Peyer's patch (tissue), 4 donors: ENCODE measurements at regions not wholly inside any gene's neighbourhood (a gene's known extent, or its start where the extent isn't known, plus 50 kb on each side); places are given as distances from the start of the nearest gene placed in this dataset.

Experiments used
- DNase-seq, 3 donors: peaks; one replicate each; pipeline ENCODE4 v3.0.0-alpha.2; 2017 to 2019
- H3K27ac ChIP-seq, 4 donors: fragments of 200-600 bp; sonication (generic); one replicate each; pipeline ENCODE4 v1.5.1; 2016 to 2019
- H3K27me3 ChIP-seq, 2 donors: fragments of 200-600 bp; sonication (generic); one replicate each; pipeline ENCODE4 v1.5.1; 2019
- H3K36me3 ChIP-seq, 3 donors: fragments of 200-600 bp; sonication (generic); one replicate each; pipeline ENCODE4 v1.5.1; 2016 to 2019
- H3K4me1 ChIP-seq, 4 donors: fragments of 200-600 bp; sonication (generic); one replicate each; pipeline ENCODE4 v1.5.1; 2016 to 2019
- H3K4me3 ChIP-seq, 4 donors: fragments of 200-600 bp; sonication (generic); 1 replicate in 3 of 4; 2 replicates in 1 of 4; pipeline ENCODE4 v1.5.1; 2016 to 2019; ENCODE audit warnings: mild to moderate bottlenecking in 1 of 4
- H3K9me3 ChIP-seq, 4 donors: fragments of 200-600 bp; sonication (generic); one replicate each; pipeline ENCODE4 v1.5.1; 2016 to 2019; ENCODE audit warnings: mild to moderate bottlenecking in 1 of 4
- CTCF ChIP-seq, 6 experiments: fragments of 450-650 bp in 4 of 6; fragments of 200-600 bp in 2 of 6; sonication (generic) in 1 of 6; IDR thresholded peaks; one replicate each; pipeline ENCODE4 v1.5.1; 2017 to 2019; ENCODE audit warnings: antibody characterized with exemption in 6 of 6, mild to moderate bottlenecking in 3 of 6, moderate library complexity in 1 of 6
- POLR2A ChIP-seq, 2 donors: fragments of 450-650 bp; IDR thresholded peaks; one replicate each; pipeline ENCODE4 v1.5.1; 2017; ENCODE audit warnings: antibody characterized with exemption in 2 of 2, mild to moderate bottlenecking in 2 of 2, moderate library complexity in 2 of 2

- H3K36me3 ChIP-seq: no peaks in the 10 kb centered on the region
- no peak overlapping the region for H3K4me3 ChIP-seq
- peaks cover 0 to 10% (median 0%) of the 10 kb centered on the region in 4 donors for H3K4me1 ChIP-seq
- no peak overlapping the region for H3K27ac ChIP-seq
- H3K9me3 ChIP-seq: no peaks in the 10 kb centered on the region
- TF ChIP-seq CTCF (IDR thresholded peaks at IDR 0.05) (no peak), POLR2A (IDR thresholded peaks at IDR 0.05) (no peak)
- no peaks in the 10 kb centered on the region for H3K27me3 ChIP-seq
- DNase-seq: no peak
Measured at GRCh38 chr17:31698751-31699150, 160.3 kb downstream of the COPRS start.

GRCh38 chr17:31697838-31698237, 161.2 kb downstream of the COPRS start:
- TF ChIP-seq POLR2A (IDR thresholded peaks at IDR 0.05) (no peak), CTCF (IDR thresholded peaks at IDR 0.05) (no peak)

GRCh38 chr17:31696703-31697325, 162.2 kb downstream of the COPRS start:
- no peaks in the 10 kb centered on the region for H3K27me3 ChIP-seq
- no peak overlapping the region for H3K4me3 ChIP-seq
- TF ChIP-seq POLR2A (IDR thresholded peaks at IDR 0.05): no peak
- no peak for TF ChIP-seq CTCF (IDR thresholded peaks at IDR 0.05)
- no peak for DNase-seq
- no peaks in the 10 kb centered on the region for H3K9me3 ChIP-seq
- H3K4me1 ChIP-seq: peaks cover 0 to 10% (median 0%) of the 10 kb centered on the region in 4 donors
- peak overlapping the region in 1 of 4 donors; percentile 61 for H3K27ac ChIP-seq
- H3K36me3 ChIP-seq: no peaks in the 10 kb centered on the region

More at GRCh38 chr17:31697838-31698237, 161.2 kb downstream of the COPRS start:
- Histone ChIP-seq H3K27me3 (no peaks in the 10 kb centered on the region), H3K4me3 (no peak overlapping the region), H3K4me1 (peaks cover 0 to 10% (median 0%) of the 10 kb centered on the region in 4 donors), H3K36me3 (no peaks in the 10 kb centered on the region), H3K27ac (no peak overlapping the region), H3K9me3 (no peaks in the 10 kb centered on the region)
- DNase-seq: no peak

- Histone ChIP-seq H3K36me3 (no peaks in the 10 kb centered on the region), H3K4me1 (peaks cover 0 to 10% (median 0%) of the 10 kb centered on the region in 4 donors), H3K4me3 (no peak overlapping the region), H3K27me3 (no peaks in the 10 kb centered on the region), H3K27ac (peak overlapping the region in 2 of 4 donors; percentile 7 to 61), H3K9me3 (no peaks in the 10 kb centered on the region)
- peak in 1 of 3 donors; percentile 58 for DNase-seq
- TF ChIP-seq POLR2A (IDR thresholded peaks at IDR 0.05): no peak
- no peak for TF ChIP-seq CTCF (IDR thresholded peaks at IDR 0.05)
Measured at GRCh38 chr17:31696184-31696602, 162.9 kb downstream of the COPRS start.

GRCh38 chr17:31695456-31696090, 163.5 kb downstream of the COPRS start:
- H3K4me3 ChIP-seq: no peak overlapping the region
- peak overlapping the region in 2 of 4 donors; percentile 7 to 61 for H3K27ac ChIP-seq
- H3K4me1 ChIP-seq: peaks cover 0 to 10% (median 0%) of the 10 kb centered on the region in 4 donors
- no peaks in the 10 kb centered on the region for H3K9me3 ChIP-seq
- H3K36me3 ChIP-seq: no peaks in the 10 kb centered on the region
- TF ChIP-seq POLR2A (IDR thresholded peaks at IDR 0.05): no peak
- TF ChIP-seq CTCF (IDR thresholded peaks at IDR 0.05): no peak
- no peak for DNase-seq
- H3K27me3 ChIP-seq: no peaks in the 10 kb centered on the region
